H9 (cell line): ENCODE measurements at regions not wholly inside any gene's neighbourhood (a gene's known extent, or its start where the extent isn't known, plus 50 kb on each side); places are given as distances from the start of the nearest gene placed in this dataset.

Experiments used
- DNase-seq: peaks from one replicate; pipeline ENCODE4 v3.0.0-alpha.2; 2017
- H2AFZ ChIP-seq: one replicate; pipeline ENCODE4 v1.6.1; 2013; ENCODE audit warnings: mild to moderate bottlenecking, low read length, control low read depth, moderate library complexity
- H2AK5ac ChIP-seq: 2 replicates; pipeline ENCODE4 v1.6.1; 2013; ENCODE audit warnings: low read length, control low read depth, mixed read lengths; ENCODE audit not compliant: insufficient read length
- H2BK120ac ChIP-seq: one replicate; pipeline ENCODE4 v1.6.1; 2013; ENCODE audit warnings: low read depth, mild to moderate bottlenecking, low read length, control low read depth, inconsistent platforms; ENCODE audit not compliant: poor library complexity, severe bottlenecking
- H2BK12ac ChIP-seq: 2 replicates; pipeline ENCODE4 v1.6.1; 2013; ENCODE audit warnings: low read length, control low read depth, mixed read lengths, low read depth; ENCODE audit not compliant: insufficient read length
- H2BK15ac ChIP-seq: 2 replicates; pipeline ENCODE4 v1.6.1; 2013; ENCODE audit warnings: low read depth, low read length, control low read depth
- H2BK20ac ChIP-seq: one replicate; pipeline ENCODE4 v1.6.1; 2013; ENCODE audit warnings: low read depth, mild to moderate bottlenecking, low read length, control low read depth, inconsistent platforms; ENCODE audit not compliant: poor library complexity, severe bottlenecking
- H2BK5ac ChIP-seq: 2 replicates; pipeline ENCODE4 v1.6.1; 2013; ENCODE audit warnings: low read length, control low read depth, mixed read lengths; ENCODE audit not compliant: insufficient read length
- H3K14ac ChIP-seq: 2 replicates; pipeline ENCODE4 v1.6.1; 2013; ENCODE audit warnings: low read length, control low read depth; ENCODE audit not compliant: insufficient read depth
- H3K18ac ChIP-seq: 2 replicates; pipeline ENCODE4 v1.6.1; 2013; ENCODE audit warnings: low read depth, mild to moderate bottlenecking, mixed read lengths, low read length, control low read depth; ENCODE audit not compliant: insufficient read length
- H3K23ac ChIP-seq: 2 replicates; pipeline ENCODE4 v1.6.1; 2013; ENCODE audit warnings: low read length, control low read depth, mixed read lengths, low read depth; ENCODE audit not compliant: insufficient read length
- H3K23me2 ChIP-seq: 2 replicates; pipeline ENCODE4 v1.6.1; 2013; ENCODE audit warnings: low read depth, mild to moderate bottlenecking, mixed read lengths, low read length, control low read depth; ENCODE audit not compliant: insufficient read length, poor library complexity, severe bottlenecking
- H3K27ac ChIP-seq: 2 replicates; pipeline ENCODE4 v1.5.1; 2013; ENCODE audit warnings: low read length, control low read depth, mixed read lengths, low read depth; ENCODE audit not compliant: insufficient read length
- H3K27me3 ChIP-seq: 2 replicates; pipeline ENCODE4 v1.6.1; 2013; ENCODE audit warnings: low read length, control low read depth, inconsistent platforms; ENCODE audit not compliant: insufficient read depth
- H3K4ac ChIP-seq: 2 replicates; pipeline ENCODE4 v1.6.1; 2013; ENCODE audit warnings: low read depth, mild to moderate bottlenecking, control low read depth, inconsistent platforms, low read length, moderate library complexity
- H3K4me1 ChIP-seq: 2 replicates; pipeline ENCODE4 v1.6.1; 2013; ENCODE audit warnings: low read length, control low read depth, inconsistent platforms; ENCODE audit not compliant: insufficient read depth
- H3K4me2 ChIP-seq: 2 replicates; pipeline ENCODE4 v1.6.1; 2013; ENCODE audit warnings: low read length, control low read depth, mixed read lengths; ENCODE audit not compliant: insufficient read length, insufficient read depth
- H3K56ac ChIP-seq: 2 replicates; pipeline ENCODE4 v1.6.1; 2013; ENCODE audit warnings: low read depth, mild to moderate bottlenecking, mixed read lengths, low read length, control low read depth; ENCODE audit not compliant: insufficient read length
- H3K79me1 ChIP-seq: 2 replicates; pipeline ENCODE4 v1.6.1; 2013; ENCODE audit warnings: low read depth, mild to moderate bottlenecking, moderate library complexity, low read length, control low read depth, inconsistent platforms; ENCODE audit not compliant: insufficient read depth, poor library complexity, severe bottlenecking
- H3K79me2 ChIP-seq: 2 replicates; pipeline ENCODE4 v1.6.1; 2013; ENCODE audit warnings: low read length, control low read depth, inconsistent platforms; ENCODE audit not compliant: insufficient read depth
- H3K9ac ChIP-seq: 2 replicates; pipeline ENCODE4 v1.6.1; 2013; ENCODE audit warnings: low read length, control low read depth, mixed read lengths; ENCODE audit not compliant: insufficient read length; ENCODE audit errors: extremely low read depth
- H3K9me3 ChIP-seq: one replicate; pipeline ENCODE4 v1.6.1; 2013; ENCODE audit warnings: low read depth, low read length, inconsistent platforms; ENCODE audit not compliant: control insufficient read depth
- H3T11ph ChIP-seq: one replicate; pipeline ENCODE4 v1.6.1; 2013; ENCODE audit warnings: mild to moderate bottlenecking, low read length, control low read depth, inconsistent platforms
- H4K20me1 ChIP-seq: one replicate; pipeline ENCODE4 v1.6.1; 2013; ENCODE audit not compliant: control insufficient read depth, insufficient read length, insufficient read depth
- H4K5ac ChIP-seq: 2 replicates; pipeline ENCODE4 v1.6.1; 2013; ENCODE audit warnings: low read depth, mild to moderate bottlenecking, mixed read lengths, low read length, control low read depth; ENCODE audit not compliant: insufficient read length
- H4K8ac ChIP-seq: replicated peaks from 2 replicates; pipeline ENCODE4 v1.6.1; 2013; ENCODE audit warnings: low read length, control low read depth, mixed read lengths, low read depth; ENCODE audit not compliant: insufficient read length
- H4K91ac ChIP-seq: 2 replicates; pipeline ENCODE4 v1.6.1; 2013; ENCODE audit warnings: low read depth, mild to moderate bottlenecking, moderate library complexity, mixed read lengths, low read length, control low read depth; ENCODE audit not compliant: insufficient read length
- H3K27ac Mint-ChIP-seq, 3 experiments: 2 replicates in 2 of 3; 3 replicates in 1 of 3; pipeline ENCODE4 v1.8.0; 2020 to 2021; ENCODE audit warnings: mixed read lengths in 3 of 3, mild to moderate bottlenecking in 1 of 3, moderate library complexity in 1 of 3
- H3K27me3 Mint-ChIP-seq: 2 replicates; pipeline ENCODE4 v1.8.0; 2021; ENCODE audit warnings: low read depth, mild to moderate bottlenecking, moderate library complexity, mixed read lengths
- H3K36me3 Mint-ChIP-seq, 3 experiments: 2 replicates in 2 of 3; 3 replicates in 1 of 3; pipeline ENCODE4 v1.8.0; 2020 to 2021; ENCODE audit warnings: low read depth in 3 of 3, mixed read lengths in 3 of 3; ENCODE audit not compliant: insufficient read depth in 1 of 3
- H3K4me1 Mint-ChIP-seq, 2 experiments: 2 replicates each; pipeline ENCODE4 v1.8.0; 2020; ENCODE audit warnings: mixed read lengths in 2 of 2
- H3K4me3 Mint-ChIP-seq, 2 experiments: 2 replicates in 1 of 2; 3 replicates in 1 of 2; pipeline ENCODE4 v1.8.0; 2020 to 2021; ENCODE audit warnings: mild to moderate bottlenecking in 2 of 2, mixed read lengths in 2 of 2, moderate library complexity in 1 of 2
- H3K9me3 Mint-ChIP-seq, 2 experiments: 2 replicates in 1 of 2; 3 replicates in 1 of 2; pipeline ENCODE4 v1.8.0; 2020; ENCODE audit warnings: mild to moderate bottlenecking in 2 of 2, mixed read lengths in 2 of 2, moderate library complexity in 1 of 2
- CTCF ChIP-seq: fragments of 200-600 bp; sonication (generic); conservative IDR thresholded peaks from 3 replicates; pipeline ENCODE4 v1.8.0; 2021; ENCODE audit warnings: antibody characterized with exemption, mild to moderate bottlenecking
- WGBS: extraction: QIAGEN DNeasy Blood & Tissue Kit; methylation state at CpG from one replicate; pipeline ENCODE4 v1.1.7; 2013; ENCODE audit warnings: missing lambda C conversion rate, low lambda C conversion rate, mixed read lengths; ENCODE audit not compliant: insufficient read length; ENCODE audit errors: extremely low coverage; 5-methylcytosine and 5-hydroxymethylcytosine counted together

- no peak overlapping the region for H2BK5ac ChIP-seq
- no peaks in the 10 kb centered on the region for H3K79me1 ChIP-seq
- H4K8ac ChIP-seq, result no peak overlapping the region
- no peak overlapping the region for H2AK5ac ChIP-seq
- H3K27me3 ChIP-seq, result no peaks in the 10 kb centered on the region
- H2BK20ac ChIP-seq, result no peak overlapping the region
- no peaks in the 10 kb centered on the region for H4K20me1 ChIP-seq
- H3T11ph ChIP-seq, result no peak overlapping the region
- H3K4me2 ChIP-seq, result no peak overlapping the region
- no peak overlapping the region for H3K18ac ChIP-seq
- no peak overlapping the region for H2BK12ac ChIP-seq
- no CpG with 5 or more reads among the region's 4 CpGs for WGBS
- no peak overlapping the region for H3K23ac ChIP-seq
- Mint-ChIP-seq H3K27ac (peak overlapping the region in 1 of 3 experiments; percentile 14; a peak in 2 of 7 replicates), H3K36me3 (peaks cover 0 to under 1% (median 0%) of the 10 kb centered on the region in 3 experiments; a peak in 3 of 7 replicates), H3K4me3 (no peak overlapping the region), H3K4me1 (peaks cover 10 to 12% of the 10 kb centered on the region in 2 experiments), H3K9me3 (peaks cover 0 to 4% of the 10 kb centered on the region in 2 experiments; a peak in 1 of 5 replicates), H3K27me3 (no peaks in the 10 kb centered on the region)
- no peaks in the 10 kb centered on the region; the same call in 1 of the 2 replicates for H3K4me1 ChIP-seq
- H2BK120ac ChIP-seq, result no peak overlapping the region
- H4K5ac ChIP-seq, result no peak overlapping the region
- TF ChIP-seq CTCF, result no peak
- H4K91ac ChIP-seq, result no peak overlapping the region
- peaks cover 2% of the 10 kb centered on the region; the same call in 1 of the 2 replicates for H3K79me2 ChIP-seq
- no peak overlapping the region for H3K27ac ChIP-seq
- H3K56ac ChIP-seq, result no peak overlapping the region
- H3K14ac ChIP-seq, result no peak overlapping the region
- no peak overlapping the region for H2AFZ ChIP-seq
- no peak overlapping the region for H3K4ac ChIP-seq
- no peak overlapping the region for H2BK15ac ChIP-seq
- no peaks in the 10 kb centered on the region for H3K23me2 ChIP-seq
- DNase-seq, result no peak
- H3K9me3 ChIP-seq, result no peaks in the 10 kb centered on the region
- no peak overlapping the region for H3K9ac ChIP-seq
Measured at GRCh38 chr4:124565371-124565770, 147.2 kb downstream of the ANKRD50 start.
